Muscle layer of colon (tissue), 2 donors: ENCODE measurements at regions not wholly inside any gene's neighbourhood (a gene's known extent, or its start where the extent isn't known, plus 50 kb on each side); places are given as distances from the start of the nearest gene placed in this dataset.

ENCODE experiments used
- H3K27ac ChIP-seq: one replicate; pipeline ENCODE4 v1.7.0; 2013; ENCODE audit warnings: low read depth, mild to moderate bottlenecking, low read length, moderate library complexity
- H3K27me3 ChIP-seq, 2 donors: one replicate each; pipeline ENCODE4 v1.7.0; 2013; ENCODE audit warnings: low read length in 2 of 2, mild to moderate bottlenecking in 2 of 2; ENCODE audit not compliant: insufficient read depth in 2 of 2, control insufficient read depth in 1 of 2
- H3K36me3 ChIP-seq: one replicate; pipeline ENCODE4 v1.7.0; 2013; ENCODE audit warnings: mild to moderate bottlenecking, low read length; ENCODE audit not compliant: insufficient read depth
- H3K4me1 ChIP-seq: one replicate; pipeline ENCODE4 v1.7.0; 2013; ENCODE audit warnings: mild to moderate bottlenecking, low read length; ENCODE audit not compliant: insufficient read depth
- H3K4me3 ChIP-seq, 2 donors: one replicate each; pipeline ENCODE4 v1.7.0; 2013; ENCODE audit warnings: low read length in 2 of 2, low read depth in 1 of 2, mild to moderate bottlenecking in 1 of 2, moderate library complexity in 1 of 2
- H3K9ac ChIP-seq: one replicate; pipeline ENCODE4 v1.7.0; 2013; ENCODE audit warnings: low read length
- H3K9me3 ChIP-seq: one replicate; pipeline ENCODE4 v1.7.0; 2013; ENCODE audit warnings: mild to moderate bottlenecking, low read length
- donor health status: abdominal sarcoma.
- donor health status: Adenocarcinoma of cecum.

DNA sequence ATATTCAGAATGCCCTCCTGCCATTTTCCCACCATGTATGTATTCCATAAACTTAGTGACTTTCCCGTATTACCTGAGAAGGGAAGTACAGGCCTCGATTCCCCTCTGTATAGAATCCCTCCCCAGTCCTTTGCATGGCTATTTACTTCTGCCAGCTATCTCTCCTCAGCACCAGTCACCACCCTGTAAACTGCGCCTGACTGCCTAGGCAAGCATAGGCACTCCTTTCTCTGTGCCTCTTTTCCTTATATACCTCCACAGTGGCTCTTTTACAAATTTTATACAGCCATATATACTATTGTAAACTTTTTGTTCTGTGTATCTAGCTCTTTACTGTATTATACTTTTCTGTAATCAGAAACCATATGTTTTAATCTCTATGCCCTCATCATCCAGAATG, 130.9 kb upstream of the TET2 start:
- Histone ChIP-seq H3K27ac (no peak overlapping the region), H3K9ac (no peak overlapping the region), H3K4me1 (no peaks in the 10 kb centered on the region), H3K9me3 (no peaks in the 10 kb centered on the region), H3K4me3 (no peak overlapping the region), H3K27me3 (no peaks in the 10 kb centered on the region), H3K36me3 (no peaks in the 10 kb centered on the region)

DNA sequence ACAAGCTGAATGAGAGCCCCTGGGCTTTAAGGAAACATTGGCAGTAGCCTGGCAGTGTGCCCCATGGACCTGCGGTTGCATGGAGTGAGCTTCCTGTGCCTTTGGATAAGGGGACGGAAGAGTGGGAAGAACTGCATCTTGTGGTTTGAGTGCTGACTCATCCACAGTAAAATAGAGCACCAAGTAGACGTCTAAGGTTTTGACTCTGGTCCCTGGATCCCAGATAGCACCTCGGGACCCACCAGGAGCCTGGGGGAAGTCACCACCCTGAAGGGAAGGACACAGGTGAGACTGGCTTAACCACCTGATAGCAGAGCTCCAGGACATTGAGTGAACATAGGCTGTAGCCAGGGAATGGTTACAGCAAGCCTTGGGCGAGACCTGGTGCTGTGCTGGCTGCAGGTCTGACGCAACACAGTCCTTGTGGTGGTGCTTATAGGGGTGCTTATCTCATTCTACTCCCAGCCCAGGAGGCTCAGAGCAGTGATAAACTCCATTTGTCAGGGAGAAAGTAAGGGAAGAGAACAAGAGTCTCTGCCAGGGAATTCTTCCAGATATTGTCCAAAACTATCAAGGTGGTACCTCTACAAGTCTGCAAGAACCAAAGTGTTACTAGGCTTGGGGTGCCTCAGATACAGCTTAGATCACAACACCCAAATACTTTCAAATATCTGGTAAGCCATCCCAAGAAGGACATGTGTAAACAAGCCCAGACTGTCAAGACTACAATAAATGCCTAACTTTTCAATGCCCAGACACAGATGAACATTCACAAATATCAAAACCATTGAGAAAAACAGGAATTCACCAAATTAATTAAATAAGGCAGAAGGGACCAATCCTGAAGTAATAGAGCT, 123.6 kb upstream of the TET2 start:
- Histone ChIP-seq H3K9ac (no peak overlapping the region), H3K4me3 (no peak overlapping the region), H3K27me3 (no peaks in the 10 kb centered on the region), H3K9me3 (peaks cover 4% of the 10 kb centered on the region), H3K27ac (no peak overlapping the region), H3K36me3 (no peaks in the 10 kb centered on the region), H3K4me1 (no peaks in the 10 kb centered on the region)

DNA sequence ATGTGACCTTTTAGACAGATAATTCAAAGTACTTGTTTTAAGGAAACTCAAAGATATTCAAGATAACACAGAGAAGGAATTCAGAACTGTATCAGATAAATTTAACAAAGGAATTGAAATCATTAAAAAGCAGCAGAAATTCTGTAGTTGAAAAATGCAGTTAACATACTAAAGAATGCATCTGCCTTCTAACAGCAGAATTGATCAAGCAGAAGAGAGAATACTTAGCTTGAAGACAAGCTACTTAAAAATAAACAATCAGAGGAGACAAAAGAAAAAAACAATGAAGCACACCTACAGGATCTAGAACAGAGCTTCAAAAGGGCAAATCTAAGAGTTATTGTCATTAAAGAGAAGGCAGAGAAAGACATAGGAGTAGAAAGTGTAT, 123.0 kb upstream of the TET2 start:
- no peaks in the 10 kb centered on the region for H3K27me3 ChIP-seq
- no peaks in the 10 kb centered on the region for H3K4me1 ChIP-seq
- H3K4me3 ChIP-seq: no peak overlapping the region
- H3K9me3 ChIP-seq: peaks cover 4% of the 10 kb centered on the region
- H3K9ac ChIP-seq: no peak overlapping the region
- no peak overlapping the region for H3K27ac ChIP-seq
- H3K36me3 ChIP-seq: no peaks in the 10 kb centered on the region

DNA sequence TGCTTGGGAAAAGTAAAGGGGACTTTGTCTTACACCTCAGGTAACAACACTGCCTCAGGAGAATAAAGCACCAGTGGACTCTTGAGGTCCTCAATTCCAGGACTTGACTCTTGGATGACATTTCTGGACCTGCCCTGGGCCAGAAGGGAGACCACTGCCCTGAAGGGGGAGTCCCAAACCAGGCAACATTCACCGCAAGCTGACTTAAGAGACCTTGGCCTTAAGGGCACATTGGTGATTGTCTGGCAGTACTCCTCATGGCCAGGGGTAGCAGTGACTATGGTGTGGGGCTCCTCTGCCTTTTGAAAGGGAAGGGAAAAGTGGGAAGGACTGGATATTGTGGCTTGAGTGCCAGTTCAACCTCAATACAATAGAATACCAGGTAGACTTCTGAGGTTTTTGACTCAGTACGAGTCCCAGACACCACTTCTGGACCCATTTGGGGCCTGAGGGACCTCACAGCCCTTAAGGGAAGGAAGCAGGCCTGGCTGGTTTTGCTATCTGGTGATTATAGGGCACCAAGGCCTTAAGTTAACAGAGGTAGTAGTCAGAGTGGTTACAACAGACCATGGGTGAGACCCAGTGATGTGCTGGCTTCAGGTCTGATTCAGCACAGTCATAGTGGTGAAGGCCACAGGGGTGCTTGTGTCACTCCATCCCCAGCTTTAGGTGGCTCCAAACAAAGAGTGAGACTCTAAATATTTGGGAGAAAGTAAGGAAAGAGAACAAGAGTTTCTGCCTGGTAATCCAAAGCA, 121.2 kb upstream of the TET2 start:
- Histone ChIP-seq H3K9me3 (peaks cover 4% of the 10 kb centered on the region), H3K9ac (no peak overlapping the region), H3K27ac (no peak overlapping the region), H3K36me3 (no peaks in the 10 kb centered on the region), H3K4me1 (no peaks in the 10 kb centered on the region), H3K4me3 (no peak overlapping the region), H3K27me3 (no peaks in the 10 kb centered on the region)

DNA sequence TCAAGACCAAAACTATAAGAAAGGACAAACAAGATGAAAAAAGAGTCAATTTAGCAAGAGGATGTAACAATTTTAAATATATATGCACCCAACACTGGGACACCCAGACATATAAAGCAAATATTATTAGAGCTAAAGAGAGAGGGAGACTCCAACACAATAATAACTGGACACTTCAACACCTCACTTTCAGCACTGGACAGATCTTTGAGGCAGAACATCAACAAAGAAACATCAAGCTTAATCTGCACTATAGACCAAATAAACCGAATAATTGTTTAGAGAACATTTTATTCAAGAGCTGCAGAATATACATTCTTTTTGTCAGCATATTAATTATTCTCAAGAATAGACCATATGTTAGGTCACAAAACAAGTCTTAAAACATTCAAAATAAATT, 109.7 kb upstream of the TET2 start:
- H3K9me3 ChIP-seq: no peaks in the 10 kb centered on the region
- H3K9ac ChIP-seq: no peak overlapping the region
- no peak overlapping the region for H3K27ac ChIP-seq
- no peaks in the 10 kb centered on the region for H3K27me3 ChIP-seq
- no peaks in the 10 kb centered on the region for H3K36me3 ChIP-seq
- H3K4me1 ChIP-seq: no peaks in the 10 kb centered on the region
- H3K4me3 ChIP-seq: no peak overlapping the region

DNA sequence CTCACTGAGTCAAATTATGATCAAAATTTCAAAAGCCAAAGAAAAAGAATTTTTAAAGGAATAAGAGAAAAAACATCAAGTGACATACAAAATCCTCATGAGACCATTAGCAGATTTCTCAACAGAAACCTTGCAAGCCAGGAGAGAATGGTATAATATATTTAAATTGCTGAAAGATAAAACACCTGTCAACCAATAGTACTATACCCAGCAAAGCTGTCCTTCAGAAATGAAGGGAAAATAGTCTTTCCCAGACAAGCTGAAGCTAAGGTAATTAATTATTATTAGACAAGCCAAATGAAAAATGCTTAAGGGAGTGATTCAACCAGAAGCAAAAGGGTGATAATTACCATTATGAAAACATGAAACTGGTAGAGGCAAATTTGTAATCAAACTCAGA, 104.2 kb upstream of the TET2 start:
- Histone ChIP-seq H3K9ac (no peak overlapping the region), H3K27me3 (no peaks in the 10 kb centered on the region), H3K4me1 (no peaks in the 10 kb centered on the region), H3K9me3 (peaks cover 5% of the 10 kb centered on the region), H3K36me3 (no peaks in the 10 kb centered on the region), H3K4me3 (no peak overlapping the region), H3K27ac (no peak overlapping the region)

DNA sequence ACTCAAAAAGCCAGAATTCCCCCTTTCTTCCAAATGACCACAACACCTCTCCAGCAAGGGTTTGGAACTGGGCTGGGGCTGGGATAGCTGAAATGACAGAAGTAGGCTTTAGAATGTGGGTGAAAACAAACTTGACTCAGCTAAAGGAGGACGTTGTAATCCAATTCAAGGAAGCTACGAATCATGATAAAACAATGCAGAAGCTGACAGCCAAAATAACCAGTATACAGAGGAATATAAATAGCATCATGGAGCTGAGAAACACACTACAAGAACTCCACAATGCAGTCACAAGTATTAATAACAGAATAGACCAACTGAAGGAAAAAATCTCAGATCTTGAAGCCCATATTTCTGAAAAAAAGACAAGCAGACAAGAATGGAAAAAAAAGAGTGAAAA, 95.8 kb upstream of the TET2 start:
- H3K4me1 ChIP-seq: no peaks in the 10 kb centered on the region
- H3K27me3 ChIP-seq: no peaks in the 10 kb centered on the region
- H3K9ac ChIP-seq: no peak overlapping the region
- no peaks in the 10 kb centered on the region for H3K36me3 ChIP-seq
- no peak overlapping the region for H3K27ac ChIP-seq
- no peak overlapping the region for H3K4me3 ChIP-seq
- no peaks in the 10 kb centered on the region for H3K9me3 ChIP-seq

DNA sequence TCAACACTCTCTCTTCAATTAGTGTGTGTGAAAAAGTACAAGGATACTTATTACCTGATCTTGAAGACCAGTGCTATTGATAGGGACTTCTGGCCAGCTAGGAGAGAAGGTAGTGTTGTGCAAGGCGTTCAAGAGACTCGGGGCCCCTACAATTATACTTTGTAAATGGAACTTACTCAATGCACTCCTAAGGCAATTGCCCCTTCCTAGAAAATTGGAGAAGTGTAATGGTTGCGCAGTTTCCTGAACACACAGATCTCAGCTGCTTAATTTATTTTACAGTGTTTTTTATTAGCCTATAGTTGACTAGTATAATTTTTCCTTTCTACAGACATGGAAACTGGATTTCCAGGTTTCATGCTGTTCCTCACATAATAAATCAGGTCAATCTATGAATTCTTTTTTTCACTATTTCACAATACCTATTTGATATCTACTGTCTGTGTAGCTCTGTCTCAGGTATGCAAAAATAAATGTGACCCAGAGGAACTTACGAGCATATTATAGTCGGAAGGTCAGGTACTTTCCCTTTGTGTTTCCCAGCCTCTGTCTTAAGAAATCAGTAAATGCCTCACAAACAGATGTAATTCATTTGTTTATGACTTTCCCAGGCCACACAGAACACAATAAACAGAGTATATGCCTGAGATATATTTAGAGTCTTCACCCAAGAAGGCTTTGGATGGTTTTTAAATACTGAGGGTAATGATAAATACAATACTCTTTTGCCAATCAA, 89.1 kb upstream of the TET2 start:
- Histone ChIP-seq H3K9me3 (no peaks in the 10 kb centered on the region), H3K27me3 (no peaks in the 10 kb centered on the region), H3K27ac (no peak overlapping the region), H3K4me3 (no peak overlapping the region), H3K36me3 (no peaks in the 10 kb centered on the region), H3K9ac (no peak overlapping the region), H3K4me1 (no peaks in the 10 kb centered on the region)

DNA sequence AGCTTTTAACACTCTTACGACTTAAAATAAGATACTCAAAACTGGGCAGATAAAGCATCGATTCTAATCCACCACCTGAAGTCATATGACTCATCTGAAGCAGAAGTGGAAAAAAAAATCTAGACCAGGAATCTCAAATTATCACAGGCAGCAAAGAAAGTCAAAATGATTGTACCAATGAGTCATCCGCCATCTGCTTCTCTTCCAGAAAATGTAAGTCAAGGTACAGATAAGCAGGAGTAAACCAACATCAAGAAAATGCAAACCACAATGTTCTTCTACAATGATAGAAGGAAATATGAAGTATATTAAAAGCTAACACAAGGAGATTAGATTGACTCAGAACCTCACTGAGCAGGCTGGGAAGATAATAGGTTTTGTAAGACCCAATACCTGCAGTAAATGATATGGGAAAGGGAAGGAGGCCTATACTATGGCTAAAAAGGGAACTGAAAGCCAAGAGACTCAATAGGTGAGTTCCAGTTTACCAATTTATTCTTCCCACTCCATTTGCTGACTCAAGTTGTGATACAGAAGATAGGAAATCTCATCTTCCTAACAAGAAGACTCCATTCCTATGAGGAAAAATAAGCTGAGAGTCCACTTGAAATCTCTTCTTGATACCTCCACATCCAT, 88.4 kb upstream of the TET2 start:
- H3K36me3 ChIP-seq: no peaks in the 10 kb centered on the region
- no peaks in the 10 kb centered on the region for H3K27me3 ChIP-seq
- H3K4me1 ChIP-seq: no peaks in the 10 kb centered on the region
- H3K4me3 ChIP-seq: no peak overlapping the region
- H3K9ac ChIP-seq: no peak overlapping the region
- H3K9me3 ChIP-seq: no peaks in the 10 kb centered on the region
- H3K27ac ChIP-seq: no peak overlapping the region

DNA sequence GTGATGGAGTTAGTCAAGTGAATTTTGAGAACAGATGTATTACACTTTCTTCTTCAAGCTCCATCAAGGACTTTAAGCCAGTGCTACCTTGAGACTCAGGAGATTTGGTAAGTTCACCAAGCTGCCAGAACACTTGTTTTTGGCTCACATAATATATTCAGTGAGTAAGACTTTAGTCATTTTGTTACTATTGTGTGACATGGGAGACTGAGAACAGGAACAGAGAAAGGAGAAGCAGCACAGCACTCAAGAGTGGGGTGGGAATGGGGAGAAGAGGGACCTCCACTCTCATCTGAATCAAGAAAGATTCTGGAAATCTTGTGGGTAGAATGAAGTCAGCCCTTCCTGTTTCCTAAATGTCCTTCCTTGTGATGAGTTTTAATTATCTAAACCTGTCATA, 87.3 kb upstream of the TET2 start:
- Histone ChIP-seq H3K27ac (no peak overlapping the region), H3K36me3 (no peaks in the 10 kb centered on the region), H3K9ac (no peak overlapping the region), H3K9me3 (no peaks in the 10 kb centered on the region), H3K27me3 (no peaks in the 10 kb centered on the region), H3K4me1 (no peaks in the 10 kb centered on the region), H3K4me3 (no peak overlapping the region)

DNA sequence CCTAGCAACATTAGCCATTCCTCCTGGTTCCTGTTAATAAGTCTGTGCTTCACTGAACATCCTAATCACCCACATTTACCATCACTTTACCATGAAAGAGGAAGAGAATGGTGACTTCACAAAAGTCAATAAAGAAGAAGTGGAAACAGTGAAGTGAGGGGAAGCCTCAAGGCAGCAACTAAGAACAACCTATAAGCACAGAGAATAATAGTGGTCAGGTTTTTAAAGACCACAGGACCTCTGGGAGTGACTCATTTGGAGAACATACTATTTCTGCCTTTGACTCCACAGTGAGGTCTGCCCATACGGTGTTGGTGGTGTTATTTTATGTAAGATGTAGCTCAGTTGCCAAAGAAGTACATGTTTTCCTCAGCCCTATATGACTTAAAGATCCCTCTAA, 86.0 kb upstream of the TET2 start:
- H3K4me1 ChIP-seq: no peaks in the 10 kb centered on the region
- no peak overlapping the region for H3K27ac ChIP-seq

More for the DNA sequence above, 86.0 kb upstream of the TET2 start:
- H3K9ac ChIP-seq: no peak overlapping the region
- H3K36me3 ChIP-seq: no peaks in the 10 kb centered on the region
- no peaks in the 10 kb centered on the region for H3K9me3 ChIP-seq
- no peaks in the 10 kb centered on the region for H3K27me3 ChIP-seq
- H3K4me3 ChIP-seq: no peak overlapping the region
